H1 (cell line): ENCODE measurements at regions not wholly inside any gene's neighbourhood (a gene's known extent, or its start where the extent isn't known, plus 50 kb on each side); places are given as distances from the start of the nearest gene placed in this dataset.

Experiments
- CTCF ChIA-PET: fragments of 300-600 bp; sonication (Branson Sonifier 250); formaldehyde crosslinking; loops from one replicate; lab custom pipeline; 2021; ENCODE audit not compliant: partially characterized antibody; lab: Charles Lee
- POLR2A ChIA-PET: fragments of 300-600 bp; sonication (Branson Sonifier 250); formaldehyde crosslinking; loops from one replicate; lab custom pipeline; 2021; ENCODE audit warnings: inconsistent platforms; ENCODE audit not compliant: partially characterized antibody; lab: Charles Lee
- DNase-seq, 2 experiments: peaks; one replicate each; pipeline versions ENCODE4 v3.0.0 to v3.0.0-alpha.2; 2010 to 2022; ENCODE audit warnings: low spot score in 2 of 2, low read depth in 1 of 2, mixed read lengths in 1 of 2
- FAIRE-seq: peaks from 2 replicates; lab custom pipeline; 2011; peaks lifted over from hg19 to GRCh38; lab: Jason Lieb, UNC
- H2AFZ ChIP-seq: 2 replicates; pipeline ENCODE4 v1.8.1; 2012; ENCODE audit warnings: low read length, inconsistent platforms
- H2AK5ac ChIP-seq: 2 replicates; pipeline ENCODE4 v1.6.1; 2013; ENCODE audit warnings: low read depth, low read length
- H2BK120ac ChIP-seq: replicated peaks from 2 replicates; pipeline ENCODE3; 2013; ENCODE audit warnings: low read depth, low read length, inconsistent platforms
- H2BK12ac ChIP-seq: 2 replicates; pipeline ENCODE4 v1.6.1; 2013; ENCODE audit warnings: low read depth, low read length
- H2BK15ac ChIP-seq: 2 replicates; pipeline ENCODE4 v1.6.1; 2013; ENCODE audit warnings: low read length
- H2BK20ac ChIP-seq: 2 replicates; pipeline ENCODE4 v1.6.1; 2013; ENCODE audit warnings: low read length
- H2BK5ac ChIP-seq: 2 replicates; pipeline ENCODE4 v1.6.1; 2013; ENCODE audit warnings: low read depth, low read length
- H3K14ac ChIP-seq: 2 replicates; pipeline ENCODE4 v1.6.1; 2013; ENCODE audit warnings: inconsistent platforms; ENCODE audit not compliant: insufficient read length
- H3K18ac ChIP-seq: 2 replicates; pipeline ENCODE4 v1.6.1; 2013; ENCODE audit warnings: low read length; ENCODE audit errors: extremely low read depth
- H3K23ac ChIP-seq: 2 replicates; pipeline ENCODE4 v1.6.1; 2013; ENCODE audit warnings: inconsistent platforms; ENCODE audit not compliant: insufficient read length
- H3K23me2 ChIP-seq: 2 replicates; pipeline ENCODE4 v1.6.1; 2013; ENCODE audit warnings: low read depth, low read length
- H3K27ac ChIP-seq: 2 replicates; pipeline ENCODE4 v1.6.1; 2011; ENCODE audit warnings: low read depth, low read length, inconsistent platforms
- H3K27me3 ChIP-seq, 4 experiments: replicated peaks in 1 of 4; 1 replicate in 1 of 4; 2 replicates in 3 of 4; pipeline versions ENCODE4 v1.6.1 to v1.8.1; 2011 to 2013; ENCODE audit warnings: low read length in 3 of 4, mild to moderate bottlenecking in 3 of 4, inconsistent platforms in 2 of 4, mixed read lengths in 2 of 4, moderate library complexity in 1 of 4; ENCODE audit not compliant: control insufficient read depth in 3 of 4, insufficient read depth in 3 of 4; ENCODE audit errors: extremely low read depth in 1 of 4
- H3K36me3 ChIP-seq, 4 experiments: 2 replicates each; pipeline versions ENCODE4 v1.6.1 to v1.8.1; 2011 to 2013; ENCODE audit warnings: mild to moderate bottlenecking in 4 of 4, low read length in 3 of 4, moderate library complexity in 2 of 4, control low read depth in 1 of 4, inconsistent platforms in 1 of 4; ENCODE audit not compliant: insufficient read depth in 4 of 4, control insufficient read depth in 2 of 4
- H3K4ac ChIP-seq: replicated peaks from 2 replicates; pipeline ENCODE3; 2013; ENCODE audit warnings: low read length, low read depth, mixed read lengths, inconsistent platforms; ENCODE audit not compliant: insufficient read length
- H3K4me1 ChIP-seq, 4 experiments: replicated peaks in 1 of 4; 1 replicate in 1 of 4; 2 replicates in 3 of 4; pipeline versions ENCODE4 v1.6.1 to v1.8.1; 2011 to 2013; ENCODE audit warnings: low read length in 3 of 4, inconsistent platforms in 2 of 4, mixed read lengths in 1 of 4; ENCODE audit not compliant: insufficient read depth in 4 of 4, control insufficient read depth in 3 of 4
- H3K4me2 ChIP-seq, 2 experiments: 2 replicates each; pipeline versions ENCODE4 v1.6.1 to v1.8.1; 2011 to 2013; ENCODE audit warnings: low read depth in 2 of 2, low read length in 2 of 2, control low read depth in 1 of 2, inconsistent platforms in 1 of 2, mild to moderate bottlenecking in 1 of 2; ENCODE audit not compliant: insufficient read depth in 1 of 2
- H3K4me3 ChIP-seq, 4 experiments: fragments of 200-600, 300-600 bp in 1 of 4; sonication (generic), shearing (Covaris generic), sonication (Bioruptor Twin) in 1 of 4; 2 replicates each; pipeline versions ENCODE4 v1.5.1 to v1.8.1; 2011 to 2016; ENCODE audit warnings: low read length in 4 of 4, low read depth in 3 of 4, control low read depth in 2 of 4, inconsistent platforms in 2 of 4, mild to moderate bottlenecking in 2 of 4, mixed read lengths in 1 of 4, moderate library complexity in 1 of 4; ENCODE audit not compliant: insufficient read depth in 2 of 4; ENCODE audit errors: extremely low read depth in 1 of 4
- H3K56ac ChIP-seq: replicated peaks from 2 replicates; pipeline ENCODE3; 2013; ENCODE audit warnings: low read depth, mild to moderate bottlenecking, mixed read lengths, low read length, inconsistent platforms; ENCODE audit not compliant: insufficient read length
- H3K79me1 ChIP-seq: 2 replicates; pipeline ENCODE4 v1.6.1; 2013; ENCODE audit warnings: low read depth, low read length, control low read depth
- H3K79me2 ChIP-seq, 2 experiments: 2 replicates each; pipeline versions ENCODE4 v1.6.1 to v1.8.1; 2012 to 2013; ENCODE audit warnings: low read length in 2 of 2, mild to moderate bottlenecking in 2 of 2, inconsistent platforms in 1 of 2; ENCODE audit not compliant: insufficient read depth in 2 of 2, control insufficient read depth in 1 of 2
- H3K9ac ChIP-seq, 4 experiments: replicated peaks in 1 of 4; 1 replicate in 1 of 4; 2 replicates in 3 of 4; pipeline versions ENCODE4 v1.6.1 to v1.8.1; 2011 to 2013; ENCODE audit warnings: low read depth in 3 of 4, low read length in 3 of 4, control low read depth in 2 of 4, mild to moderate bottlenecking in 2 of 4, moderate library complexity in 2 of 4, inconsistent platforms in 1 of 4; ENCODE audit errors: extremely low read depth in 1 of 4
- H3K9me3 ChIP-seq, 2 experiments: 2 replicates each; pipeline versions ENCODE4 v1.6.1 to v1.8.1; 2012 to 2013; ENCODE audit warnings: mild to moderate bottlenecking in 2 of 2, moderate library complexity in 2 of 2, control low read depth in 1 of 2, inconsistent platforms in 1 of 2, low read depth in 1 of 2, low read length in 1 of 2, mixed read lengths in 1 of 2; ENCODE audit not compliant: insufficient read depth in 2 of 2
- H4K20me1 ChIP-seq, 2 experiments: replicated peaks in 1 of 2; 2 replicates each; pipeline versions ENCODE3 to v1.8.1; 2011 to 2013; ENCODE audit warnings: inconsistent platforms in 2 of 2, low read length in 2 of 2, mild to moderate bottlenecking in 1 of 2; ENCODE audit not compliant: insufficient read depth in 2 of 2, control insufficient read depth in 1 of 2
- H4K5ac ChIP-seq: 2 replicates; pipeline ENCODE4 v1.6.1; 2013; ENCODE audit warnings: low read length, low read depth, mixed read lengths, inconsistent platforms; ENCODE audit not compliant: insufficient read length
- H4K8ac ChIP-seq: 2 replicates; pipeline ENCODE4 v1.8.0; 2013; ENCODE audit warnings: mild to moderate bottlenecking, moderate library complexity, low read length, inconsistent platforms; ENCODE audit not compliant: insufficient read depth; ENCODE audit errors: extremely low read depth
- H4K91ac ChIP-seq: replicated peaks from 2 replicates; pipeline ENCODE3; 2013; ENCODE audit warnings: low read length, mixed read lengths, inconsistent platforms; ENCODE audit not compliant: insufficient read length
- ASH2L ChIP-seq: fragments of 200-600, 300-600 bp; sonication (generic); IDR thresholded peaks from one replicate; pipeline ENCODE4 v1.7.1; 2017; ENCODE audit warnings: low read length
- ATF3 ChIP-seq: IDR thresholded peaks from 2 replicates; pipeline ENCODE4 v1.6.1; 2011; ENCODE audit warnings: low read depth, mild to moderate bottlenecking, low read length; ENCODE audit not compliant: insufficient read depth
- BACH1 ChIP-seq: IDR thresholded peaks from 2 replicates; pipeline ENCODE4 v1.6.1; 2012; ENCODE audit warnings: low read length, improper control_type of control experiment
- CBX8 ChIP-seq: fragments of 300-800, 300-1000 bp; sonication (generic); IDR thresholded peaks from 2 replicates; pipeline ENCODE4 v1.7.1; 2016; ENCODE audit warnings: low read depth, low read length, borderline replicate concordance
- CHD1 ChIP-seq: IDR thresholded peaks from 2 replicates; pipeline ENCODE4 v1.6.1; 2012; ENCODE audit warnings: low read depth, low read length, improper control_type of control experiment
- CREB1 ChIP-seq: IDR thresholded peaks from 2 replicates; pipeline ENCODE4 v1.6.1; 2012; ENCODE audit warnings: inconsistent platforms
- EZH2 ChIP-seq: fragments of 200-600 bp; sonication (generic); IDR thresholded peaks from 2 replicates; pipeline ENCODE4 v1.7.1; 2012; ENCODE audit warnings: low read depth, mild to moderate bottlenecking, moderate library complexity, low read length, inconsistent platforms; ENCODE audit not compliant: severe bottlenecking
- GTF2F1 ChIP-seq: IDR thresholded peaks from 2 replicates; pipeline ENCODE4 v1.6.1; 2012; ENCODE audit warnings: low read depth, low read length, improper control_type of control experiment, borderline replicate concordance
- KDM1A ChIP-seq: fragments of 200-600, 300-600 bp; sonication (generic); IDR thresholded peaks from 2 replicates; pipeline ENCODE4 v1.7.1; 2016; ENCODE audit warnings: mild to moderate bottlenecking, low read length, borderline replicate concordance
- MAX ChIP-seq: IDR thresholded peaks from 2 replicates; pipeline ENCODE4 v1.6.1; 2012; ENCODE audit warnings: inconsistent platforms
- TAF1 ChIP-seq: IDR thresholded peaks from 2 replicates; pipeline ENCODE4 v1.6.1; 2011; ENCODE audit warnings: mild to moderate bottlenecking, low read depth, low read length
- USF2 ChIP-seq: IDR thresholded peaks from 2 replicates; pipeline ENCODE4 v1.6.1; 2011; ENCODE audit warnings: low read length, improper control_type of control experiment
- WGBS, 2 experiments: shearing (Covaris generic) in 1 of 2; methylation state at CpG; one replicate each; pipeline versions ENCODE4 v1.1.6 to v1.1.7; 2013 to 2015; ENCODE audit warnings: low lambda C conversion rate in 2 of 2, mixed read lengths in 2 of 2, inconsistent platforms in 1 of 2, low coverage in 1 of 2, missing lambda C conversion rate in 1 of 2; ENCODE audit not compliant: insufficient replicate concordance in 2 of 2, insufficient coverage in 1 of 2, insufficient read length in 1 of 2; ENCODE audit errors: extremely low coverage in 1 of 2, missing lambda C conversion rate in 1 of 2; 5-methylcytosine and 5-hydroxymethylcytosine counted together

GRCh38 chr5:56290378-56291078 is 57.4 kb upstream of the ANKRD55 start:
- Histone ChIP-seq H3K27ac (no peak overlapping the region), H3K23me2 (no peaks in the 10 kb centered on the region), H3K9me3 (peaks cover 0 to 10% of the 10 kb centered on the region in 2 experiments; a peak in 2 of 4 replicates), H2BK5ac (no peak overlapping the region), H2BK20ac (no peak overlapping the region), H3K18ac (no peak overlapping the region), H4K5ac (no peak overlapping the region), H3K4ac (no peak overlapping the region), H3K56ac (no peak overlapping the region), H3K9ac (no peak overlapping the region), H2AFZ (no peak overlapping the region), H3K4me1 (peaks cover 0 to 3% (median 0%) of the 10 kb centered on the region in 4 experiments; a peak in 1 of 7 replicates), H3K4me3 (no peak overlapping the region), H4K91ac (no peak overlapping the region), H3K14ac (no peak overlapping the region), H2BK12ac (no peak overlapping the region), H2AK5ac (no peak overlapping the region), H2BK15ac (no peak overlapping the region), H4K8ac (no peak overlapping the region), H3K23ac (no peak overlapping the region), H3K36me3 (no peaks in the 10 kb centered on the region), H2BK120ac (no peak overlapping the region), H3K27me3 (no peaks in the 10 kb centered on the region), H3K4me2 (no peak overlapping the region), H4K20me1 (no peaks in the 10 kb centered on the region), H3K79me2 (no peaks in the 10 kb centered on the region), H3K79me1 (no peaks in the 10 kb centered on the region)
- ChIA-PET POLR2A (no interaction called here), CTCF (interaction anchor here (1.4 to 1.5 kb wide), 2 partner anchors 13 to 26 kb away, joined by 4 to 5 read pairs; no protein-coding TSS in a partner anchor)
- 95% methylated on average over 4 of the region's 4 CpGs; no CpG with 5 or more reads in 1 of the 2 experiments for WGBS, 2 experiments
- no peak for DNase-seq
- FAIRE-seq = no peak
- no peak for TF ChIP-seq GTF2F1
- no peak for TF ChIP-seq CHD1
- no peak for TF ChIP-seq ASH2L
- no peak for TF ChIP-seq CREB1
- no peak for TF ChIP-seq TAF1
- TF ChIP-seq MAX = no peak
- TF ChIP-seq CBX8 = no peak
- no peak for TF ChIP-seq BACH1
- no peak for TF ChIP-seq KDM1A
- TF ChIP-seq ATF3 = no peak
- TF ChIP-seq EZH2 = no peak
- TF ChIP-seq USF2 = no peak
